ENCODE measurements at regions not wholly inside any gene's neighbourhood (a gene's known extent, or its start where the extent isn't known, plus 50 kb on each side); places are given as distances from the start of the nearest gene placed in this dataset.

DNA sequence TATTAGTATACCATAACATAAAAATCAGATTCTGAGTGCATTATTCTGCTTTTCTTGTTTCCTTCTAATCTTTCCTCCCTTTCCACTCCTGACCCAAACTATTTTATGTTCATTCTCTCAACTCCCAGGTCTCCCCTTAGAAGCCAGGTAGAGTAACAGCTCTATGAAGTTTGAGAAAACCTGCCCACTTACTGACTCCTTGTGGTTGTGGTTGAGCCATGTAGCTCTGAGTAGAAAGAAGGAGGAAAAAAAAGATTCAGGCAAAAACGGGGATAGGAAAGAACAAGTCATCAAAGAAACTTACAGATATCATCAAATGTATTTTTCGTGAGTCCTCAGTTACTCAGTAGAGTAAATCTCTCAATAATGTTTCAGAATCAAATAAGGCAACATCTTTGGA lies 216.7 kb downstream of the PMP22 start:
- H3K9me3 ChIP-seq = no peaks in the 10 kb centered on the region

DNA sequence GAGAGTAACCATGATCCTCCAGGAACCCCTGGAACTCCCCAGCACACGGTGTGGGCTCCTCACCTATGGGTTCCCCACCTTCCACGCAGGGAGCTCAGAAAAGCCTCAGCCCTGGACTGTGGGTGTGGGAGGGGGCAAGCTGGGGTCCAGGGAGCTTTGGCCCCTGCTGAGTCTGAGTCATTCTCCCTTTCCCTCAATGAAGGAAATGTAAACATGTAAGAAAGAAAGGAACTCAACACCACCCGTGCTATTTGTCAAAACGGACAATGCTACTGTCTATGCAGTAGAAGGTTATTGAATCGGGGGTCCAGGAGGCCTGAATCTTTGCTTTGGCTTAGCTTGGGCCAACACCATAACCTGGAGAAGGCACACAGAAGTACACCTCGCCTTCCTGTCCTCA lies 222.8 kb downstream of the PMP22 start:
- Histone ChIP-seq H3K36me3 (no peaks in the 10 kb centered on the region), H3K9me3 (no peaks in the 10 kb centered on the region), H3K27ac (no peak overlapping the region), H3K27me3 (no peaks in the 10 kb centered on the region), H3K4me3 (no peak overlapping the region), H3K4me1 (no peaks in the 10 kb centered on the region)
- DNase-seq (ENCODE audit: extremely low spot score in 2 of 2) = no peak
- TF ChIP-seq POLR2AphosphoS5 (IDR thresholded peaks at IDR 0.05; ENCODE audit: insufficient read depth in 1 of 2, low read depth in 1 of 2) (no peak), POLR2A (IDR thresholded peaks at IDR 0.05) (no peak)
- intact Hi-C loops (cut with DNase I) = no loop called here

More for the DNA sequence above, 216.7 kb downstream of the PMP22 start:
- Histone ChIP-seq H3K4me3 (no peak overlapping the region), H3K4me1 (no peaks in the 10 kb centered on the region), H3K27me3 (no peaks in the 10 kb centered on the region), H3K36me3 (no peaks in the 10 kb centered on the region), H3K27ac (no peak overlapping the region)
- intact Hi-C loops (cut with DNase I) = no loop called here
- DNase-seq (ENCODE audit: extremely low spot score in 2 of 2) = no peak
- TF ChIP-seq POLR2A (IDR thresholded peaks at IDR 0.05) (no peak), POLR2AphosphoS5 (IDR thresholded peaks at IDR 0.05; ENCODE audit: insufficient read depth in 1 of 2, low read depth in 1 of 2) (no peak)
- TF ChIP-seq, protein P1, sequence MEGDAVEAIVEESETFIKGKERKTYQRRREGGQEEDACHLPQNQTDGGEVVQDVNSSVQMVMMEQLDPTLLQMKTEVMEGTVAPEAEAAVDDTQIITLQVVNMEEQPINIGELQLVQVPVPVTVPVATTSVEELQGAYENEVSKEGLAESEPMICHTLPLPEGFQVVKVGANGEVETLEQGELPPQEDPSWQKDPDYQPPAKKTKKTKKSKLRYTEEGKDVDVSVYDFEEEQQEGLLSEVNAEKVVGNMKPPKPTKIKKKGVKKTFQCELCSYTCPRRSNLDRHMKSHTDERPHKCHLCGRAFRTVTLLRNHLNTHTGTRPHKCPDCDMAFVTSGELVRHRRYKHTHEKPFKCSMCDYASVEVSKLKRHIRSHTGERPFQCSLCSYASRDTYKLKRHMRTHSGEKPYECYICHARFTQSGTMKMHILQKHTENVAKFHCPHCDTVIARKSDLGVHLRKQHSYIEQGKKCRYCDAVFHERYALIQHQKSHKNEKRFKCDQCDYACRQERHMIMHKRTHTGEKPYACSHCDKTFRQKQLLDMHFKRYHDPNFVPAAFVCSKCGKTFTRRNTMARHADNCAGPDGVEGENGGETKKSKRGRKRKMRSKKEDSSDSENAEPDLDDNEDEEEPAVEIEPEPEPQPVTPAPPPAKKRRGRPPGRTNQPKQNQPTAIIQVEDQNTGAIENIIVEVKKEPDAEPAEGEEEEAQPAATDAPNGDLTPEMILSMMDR (IDR thresholded peaks at IDR 0.05) = no peak

DNA sequence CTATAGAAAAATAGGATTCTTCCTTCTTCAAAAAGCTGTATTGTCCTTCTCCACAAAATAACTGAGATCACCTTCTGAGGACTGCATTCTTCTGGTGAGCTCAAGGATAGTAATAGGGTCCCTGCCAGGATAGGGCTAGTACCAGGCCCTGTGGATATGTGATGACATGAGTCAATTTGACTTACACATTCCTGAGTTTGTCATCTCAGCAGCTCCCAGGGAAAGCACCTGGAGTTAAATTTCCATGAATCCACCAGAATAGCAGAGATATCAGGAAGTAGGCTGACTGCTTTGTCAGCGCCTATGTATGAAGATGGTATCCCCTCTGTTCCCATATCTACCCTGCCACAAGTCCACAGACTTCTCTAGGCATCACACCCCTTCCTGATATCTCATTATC lies 225.8 kb downstream of the PMP22 start:
- TF ChIP-seq, protein P1 (IDR thresholded peaks at IDR 0.05) = no peak
- no peak for TF ChIP-seq POLR2A (IDR thresholded peaks at IDR 0.05)
- TF ChIP-seq POLR2AphosphoS5 (IDR thresholded peaks at IDR 0.05; ENCODE audit: insufficient read depth in 1 of 2, low read depth in 1 of 2) = no peak
- Histone ChIP-seq H3K4me3 (no peak overlapping the region), H3K36me3 (no peaks in the 10 kb centered on the region), H3K9me3 (no peaks in the 10 kb centered on the region), H3K4me1 (no peaks in the 10 kb centered on the region), H3K27me3 (no peaks in the 10 kb centered on the region), H3K27ac (no peak overlapping the region)
- no peak for DNase-seq (ENCODE audit: extremely low spot score in 2 of 2)
- intact Hi-C loops (cut with DNase I) = no loop called here

DNA sequence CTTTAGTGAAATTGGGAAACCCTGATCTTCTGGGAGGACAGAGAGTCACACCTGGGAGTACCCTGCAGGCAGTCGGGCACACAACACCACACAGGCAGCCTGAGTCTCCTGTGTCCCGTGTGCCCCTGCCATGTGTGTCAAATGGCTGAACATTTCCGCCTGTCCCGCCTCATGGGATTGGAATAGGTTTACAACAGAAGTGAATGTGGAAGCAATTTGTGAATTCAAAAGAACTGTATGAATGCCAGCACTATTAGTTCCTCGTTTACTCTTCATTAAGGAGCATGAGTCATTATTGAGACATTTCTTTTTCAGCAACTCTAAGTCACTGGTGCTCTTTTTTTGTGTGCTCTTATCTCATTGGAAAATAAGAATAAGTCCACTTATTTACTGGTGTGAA lies 226.5 kb downstream of the PMP22 start:
- TF ChIP-seq POLR2A (IDR thresholded peaks at IDR 0.05) (no peak), POLR2AphosphoS5 (IDR thresholded peaks at IDR 0.05; ENCODE audit: insufficient read depth in 1 of 2, low read depth in 1 of 2) (no peak)
- TF ChIP-seq, protein P1 (IDR thresholded peaks at IDR 0.05) = no peak
- Histone ChIP-seq H3K27ac (no peak overlapping the region), H3K27me3 (no peaks in the 10 kb centered on the region), H3K4me3 (no peak overlapping the region), H3K4me1 (no peaks in the 10 kb centered on the region), H3K36me3 (no peaks in the 10 kb centered on the region), H3K9me3 (no peaks in the 10 kb centered on the region)
- intact Hi-C loops (cut with DNase I) = no loop called here
- DNase-seq (ENCODE audit: extremely low spot score in 2 of 2) = no peak

DNA sequence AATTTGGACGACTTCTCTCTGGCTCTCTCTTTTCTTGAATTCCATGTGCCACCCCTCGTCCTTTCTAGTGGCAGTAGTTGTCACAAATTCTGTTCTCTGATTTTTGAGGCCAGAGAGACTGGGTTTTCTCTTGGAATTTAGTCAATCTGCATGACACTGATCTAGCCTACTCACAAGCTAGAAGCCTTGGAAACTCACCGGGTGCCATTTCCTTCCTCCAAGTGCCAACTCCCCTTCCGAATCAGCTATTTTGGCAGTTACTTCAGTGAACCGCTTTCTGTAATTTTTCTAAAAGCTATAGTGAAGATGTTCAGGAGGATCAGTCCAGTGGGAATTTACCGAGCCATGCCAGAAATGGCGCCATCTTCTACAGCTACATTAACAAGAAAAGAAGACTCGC lies 228.9 kb downstream of the PMP22 start:
- Histone ChIP-seq H3K36me3 (no peaks in the 10 kb centered on the region), H3K27ac (no peak overlapping the region), H3K9me3 (no peaks in the 10 kb centered on the region), H3K4me3 (no peak overlapping the region), H3K27me3 (no peaks in the 10 kb centered on the region), H3K4me1 (no peaks in the 10 kb centered on the region)
- no peak for DNase-seq (ENCODE audit: extremely low spot score in 2 of 2)
- intact Hi-C loops (cut with DNase I) = no loop called here
- TF ChIP-seq POLR2A (IDR thresholded peaks at IDR 0.05) (no peak), POLR2AphosphoS5 (IDR thresholded peaks at IDR 0.05; ENCODE audit: insufficient read depth in 1 of 2, low read depth in 1 of 2) (no peak)
- TF ChIP-seq, protein P1 (IDR thresholded peaks at IDR 0.05) = no peak

DNA sequence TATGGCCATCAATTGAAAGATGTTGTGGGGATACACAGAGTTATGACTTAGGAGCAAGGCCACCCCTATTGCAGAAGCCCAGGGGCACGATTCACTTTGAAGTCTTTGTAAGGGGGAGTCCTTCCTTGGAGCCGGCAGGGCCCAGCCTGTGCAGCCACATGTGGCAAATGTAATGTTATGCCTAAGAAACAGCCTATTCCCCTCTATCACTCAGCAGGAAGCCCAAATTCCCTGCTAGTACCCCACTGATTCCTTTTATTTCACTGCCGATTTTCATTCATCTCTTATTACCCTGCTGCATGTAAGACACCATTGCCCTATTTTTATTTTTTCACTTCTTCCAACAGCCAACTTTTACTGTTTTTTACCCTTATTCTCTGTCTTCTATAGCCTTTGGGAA lies 233.2 kb downstream of the PMP22 start:
- H3K27ac ChIP-seq = no peak overlapping the region
- no peaks in the 10 kb centered on the region for H3K4me1 ChIP-seq
- no peaks in the 10 kb centered on the region for H3K27me3 ChIP-seq
- no peak for TF ChIP-seq POLR2AphosphoS5 (IDR thresholded peaks at IDR 0.05; ENCODE audit: insufficient read depth in 1 of 2, low read depth in 1 of 2)
- TF ChIP-seq POLR2A (IDR thresholded peaks at IDR 0.05) = no peak
- TF ChIP-seq, protein P1 (IDR thresholded peaks at IDR 0.05) = no peak
- no peak for DNase-seq (ENCODE audit: extremely low spot score in 2 of 2)
- H3K9me3 ChIP-seq = no peaks in the 10 kb centered on the region
- no peak overlapping the region for H3K4me3 ChIP-seq
- intact Hi-C loops (cut with DNase I) = no loop called here
- no peaks in the 10 kb centered on the region for H3K36me3 ChIP-seq
